Epithelial cell of esophagus (primary cell): ENCODE measurements at regions not wholly inside any gene's neighbourhood (a gene's known extent, or its start where the extent isn't known, plus 50 kb on each side); places are given as distances from the start of the nearest gene placed in this dataset.

Source experiments
- DNase-seq: peaks from one replicate; pipeline ENCODE4 v3.0.0; 2010; ENCODE audit warnings: low read depth
- H3K4me3 ChIP-seq: 2 replicates; pipeline ENCODE4 v1.5.1; 2011; ENCODE audit warnings: mild to moderate bottlenecking, low read length, control low read depth
- TF ChIP-seq, protein P1 (sequence below): IDR thresholded peaks from 2 replicates; pipeline ENCODE4 v1.5.1; 2011; ENCODE audit warnings: low read depth, mild to moderate bottlenecking, low read length, control low read depth, inconsistent platforms; ENCODE audit not compliant: insufficient read depth; ENCODE audit errors: missing control alignments

- TF ChIP-seq, protein P1, sequence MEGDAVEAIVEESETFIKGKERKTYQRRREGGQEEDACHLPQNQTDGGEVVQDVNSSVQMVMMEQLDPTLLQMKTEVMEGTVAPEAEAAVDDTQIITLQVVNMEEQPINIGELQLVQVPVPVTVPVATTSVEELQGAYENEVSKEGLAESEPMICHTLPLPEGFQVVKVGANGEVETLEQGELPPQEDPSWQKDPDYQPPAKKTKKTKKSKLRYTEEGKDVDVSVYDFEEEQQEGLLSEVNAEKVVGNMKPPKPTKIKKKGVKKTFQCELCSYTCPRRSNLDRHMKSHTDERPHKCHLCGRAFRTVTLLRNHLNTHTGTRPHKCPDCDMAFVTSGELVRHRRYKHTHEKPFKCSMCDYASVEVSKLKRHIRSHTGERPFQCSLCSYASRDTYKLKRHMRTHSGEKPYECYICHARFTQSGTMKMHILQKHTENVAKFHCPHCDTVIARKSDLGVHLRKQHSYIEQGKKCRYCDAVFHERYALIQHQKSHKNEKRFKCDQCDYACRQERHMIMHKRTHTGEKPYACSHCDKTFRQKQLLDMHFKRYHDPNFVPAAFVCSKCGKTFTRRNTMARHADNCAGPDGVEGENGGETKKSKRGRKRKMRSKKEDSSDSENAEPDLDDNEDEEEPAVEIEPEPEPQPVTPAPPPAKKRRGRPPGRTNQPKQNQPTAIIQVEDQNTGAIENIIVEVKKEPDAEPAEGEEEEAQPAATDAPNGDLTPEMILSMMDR: no peak
These were observed 144.3 kb upstream of the MTAP start for GRCh38 chr9:21657966-21658667.

GRCh38 chr9:21660976-21661375 lies 141.5 kb upstream of the MTAP start:
- no peak for DNase-seq
- no peak overlapping the region for H3K4me3 ChIP-seq
- TF ChIP-seq, protein P1: no peak

More at GRCh38 chr9:21657966-21658667, 144.3 kb upstream of the MTAP start:
- no peak for DNase-seq
- no peak overlapping the region for H3K4me3 ChIP-seq

DNA sequence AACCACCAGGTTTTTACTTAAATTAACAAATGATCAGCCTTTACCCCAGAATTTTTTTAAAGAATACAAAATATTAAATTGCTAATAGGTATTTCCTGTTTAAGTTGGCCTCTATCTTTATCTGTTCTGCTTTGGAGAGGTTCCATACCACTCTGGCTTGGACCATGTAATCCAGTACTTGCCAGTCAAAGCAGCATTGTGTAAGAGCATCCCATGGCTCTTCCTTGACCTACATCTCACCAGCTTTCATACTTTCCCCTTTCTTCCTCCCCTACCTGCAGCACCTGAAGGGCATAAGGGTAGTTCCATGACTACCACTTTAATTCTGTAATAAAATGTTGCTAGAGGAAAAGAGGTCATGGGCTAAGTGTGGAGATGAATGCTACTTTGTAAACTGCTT lies 140.8 kb upstream of the MTAP start:
- no peak for DNase-seq
- no peak overlapping the region for H3K4me3 ChIP-seq
- TF ChIP-seq, protein P1: no peak

GRCh38 chr9:21668516-21668915 lies 133.9 kb upstream of the MTAP start:
- TF ChIP-seq, protein P1: no peak
- DNase-seq: no peak

DNA sequence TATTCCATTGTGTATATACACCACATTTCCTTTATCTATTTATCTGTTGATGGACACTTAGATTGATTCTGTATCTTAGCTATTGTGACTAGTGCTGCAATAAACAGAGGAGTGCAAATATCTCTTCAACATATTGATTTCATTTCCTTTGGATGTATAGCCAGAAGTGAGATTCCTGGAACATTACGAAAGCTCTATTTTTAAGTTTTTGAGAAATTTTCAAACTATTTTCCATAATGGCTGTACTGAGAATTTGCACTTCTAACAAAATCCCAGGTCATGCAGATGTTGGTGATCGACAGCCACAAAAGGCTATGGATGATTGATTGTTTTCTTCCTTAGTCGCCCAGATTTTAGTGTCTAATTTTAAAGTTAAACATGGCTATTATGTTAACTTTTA lies 132.7 kb upstream of the MTAP start:
- TF ChIP-seq, protein P1: no peak
- no peak for DNase-seq
- no peak overlapping the region for H3K4me3 ChIP-seq

More at GRCh38 chr9:21668516-21668915, 133.9 kb upstream of the MTAP start:
- H3K4me3 ChIP-seq: no peak overlapping the region

DNA sequence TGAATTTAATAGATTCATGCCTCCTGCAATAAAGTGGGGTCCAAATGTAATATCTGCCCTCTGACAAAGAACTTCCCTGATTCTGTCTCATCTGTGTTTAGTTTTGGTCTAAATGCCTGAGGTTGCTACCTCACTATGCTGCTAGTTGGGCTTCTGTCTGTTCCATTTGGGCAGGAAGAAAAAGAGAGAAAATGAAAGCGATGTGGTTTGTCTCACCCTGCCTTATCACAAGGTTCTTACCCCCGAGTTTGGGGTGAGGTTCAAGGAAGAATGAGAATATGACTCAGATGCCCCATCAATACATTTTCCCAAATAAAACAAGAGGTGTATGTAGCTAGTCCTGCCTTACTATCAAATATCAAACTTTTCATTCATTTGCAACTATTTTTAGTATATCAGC lies 132.1 kb upstream of the MTAP start:
- TF ChIP-seq, protein P1: no peak
- H3K4me3 ChIP-seq: no peak overlapping the region

DNA sequence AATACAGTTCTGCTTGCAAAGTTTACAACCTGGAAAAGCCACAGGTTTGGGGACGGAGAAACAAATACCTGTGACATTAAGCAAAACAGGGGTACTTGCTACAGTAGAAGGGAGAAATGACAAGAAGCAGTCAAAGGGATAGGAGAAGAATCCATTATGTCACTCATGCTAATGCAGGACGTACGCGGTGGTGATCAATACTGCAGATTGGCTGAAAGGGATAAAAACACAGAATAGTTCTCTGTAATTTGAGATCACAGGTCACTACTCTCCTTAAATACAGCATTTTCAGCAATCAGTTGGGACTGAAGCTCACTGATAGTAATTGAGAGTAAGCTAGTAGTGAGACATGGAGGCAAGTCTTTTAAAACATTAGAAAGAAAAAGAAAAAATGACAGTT lies 130.3 kb upstream of the MTAP start:
- TF ChIP-seq, protein P1: no peak

More for the DNA sequence above, 132.1 kb upstream of the MTAP start:
- no peak for DNase-seq

More for the DNA sequence above, 130.3 kb upstream of the MTAP start:
- DNase-seq: no peak
- no peak overlapping the region for H3K4me3 ChIP-seq
